GM19025 (cell line): ENCODE measurements at regions not wholly inside any gene's neighbourhood (a gene's known extent, or its start where the extent isn't known, plus 50 kb on each side); places are given as distances from the start of the nearest gene placed in this dataset.
"Not testable (repeated sequence)": the region's sequence is repeated elsewhere in the genome, so short reads cannot be mapped to it uniquely, and the experiment has no call there.

Experiments
- ATAC-seq: cut with Tn5 transposase; IDR thresholded peaks from one replicate; pipeline ENCODE4 v1.9.1; 2021; ENCODE audit warnings: mild to moderate bottlenecking, low read depth, moderate library complexity; ENCODE audit not compliant: unreplicated experiment

- not testable (repeated sequence) for ATAC-seq
Measured at GRCh38 chr16:51254390-51254789, 103.3 kb upstream of the SALL1 start.

- no peak for ATAC-seq
Measured at GRCh38 chr16:51248217-51248616, 97.1 kb upstream of the SALL1 start.

DNA sequence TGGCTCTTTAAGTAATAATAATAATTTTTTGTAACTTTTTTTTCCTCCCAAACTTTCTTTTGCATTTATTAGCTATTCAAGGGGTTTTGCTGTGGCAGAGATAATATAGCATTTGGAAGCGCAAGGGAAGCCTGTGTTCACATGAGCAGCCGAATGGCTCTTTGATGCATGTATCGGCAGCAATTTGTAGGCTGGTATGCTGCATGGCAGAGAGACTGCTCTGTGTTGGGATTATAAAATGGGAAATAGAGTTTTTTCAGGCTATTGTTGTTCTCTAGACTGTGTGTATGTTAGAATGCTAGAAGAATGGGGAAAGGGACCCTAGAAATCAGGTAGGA, 94.6 kb upstream of the SALL1 start:
- ATAC-seq = no peak

DNA sequence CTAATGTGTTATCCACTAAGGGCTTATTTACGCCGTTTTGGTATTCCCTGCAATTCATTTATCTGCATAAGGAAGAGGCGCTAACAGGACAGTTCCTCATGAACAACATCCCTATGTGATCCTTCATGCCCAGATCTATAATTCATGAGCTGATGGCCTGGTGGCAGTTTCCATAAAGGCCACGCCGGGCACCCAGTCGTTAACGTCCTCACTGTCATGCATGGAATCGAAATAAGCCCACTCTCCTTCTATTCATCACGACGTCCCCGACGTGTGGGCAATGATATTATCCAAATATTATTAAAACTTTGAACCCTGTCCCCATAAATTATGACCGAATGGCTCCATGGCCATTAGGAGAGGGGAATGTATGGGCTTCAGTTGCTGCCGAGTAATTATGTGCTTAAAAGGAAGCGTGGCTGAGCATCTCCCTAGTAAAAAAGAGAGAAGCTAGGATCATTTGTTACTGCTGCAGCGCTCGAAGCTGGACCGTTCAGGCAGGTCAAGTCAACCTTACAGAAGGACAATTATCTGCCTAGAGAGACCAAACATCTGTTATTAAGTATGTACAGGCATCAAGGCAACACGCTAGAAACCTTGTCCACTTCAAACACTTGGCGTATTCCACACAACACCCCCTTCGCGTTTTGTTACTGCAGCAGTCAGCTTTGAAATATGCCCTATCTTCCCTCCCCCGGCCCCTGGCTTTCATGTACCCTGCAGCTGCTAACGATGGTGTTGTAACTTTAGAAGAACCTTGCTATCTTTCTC, 94.0 kb upstream of the SALL1 start:
- no peak for ATAC-seq

DNA sequence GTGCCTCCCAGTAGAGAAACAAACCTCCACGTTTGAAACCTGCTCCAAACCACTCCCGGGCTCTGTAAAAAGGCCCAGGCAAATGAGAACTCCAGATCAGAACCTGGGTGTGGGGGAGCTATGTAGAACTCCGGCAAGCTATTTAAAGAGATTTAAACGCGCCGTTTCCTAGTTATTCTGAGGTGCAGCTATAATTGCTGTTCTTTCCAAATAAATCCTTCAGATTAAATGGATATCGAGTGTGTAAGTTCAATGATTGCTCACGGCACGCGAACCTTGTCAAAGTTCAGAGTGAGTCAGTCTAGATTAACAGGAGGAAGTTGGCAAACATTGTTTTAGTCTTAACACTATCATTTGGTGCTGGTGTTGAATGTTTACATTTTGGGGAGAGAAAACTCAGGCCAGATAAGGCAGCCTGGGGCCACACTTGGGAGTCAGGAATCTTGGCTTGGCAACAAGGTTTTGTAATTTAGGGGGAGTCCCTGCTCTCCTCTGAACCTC, 92.9 kb upstream of the SALL1 start:
- ATAC-seq = no peak

DNA sequence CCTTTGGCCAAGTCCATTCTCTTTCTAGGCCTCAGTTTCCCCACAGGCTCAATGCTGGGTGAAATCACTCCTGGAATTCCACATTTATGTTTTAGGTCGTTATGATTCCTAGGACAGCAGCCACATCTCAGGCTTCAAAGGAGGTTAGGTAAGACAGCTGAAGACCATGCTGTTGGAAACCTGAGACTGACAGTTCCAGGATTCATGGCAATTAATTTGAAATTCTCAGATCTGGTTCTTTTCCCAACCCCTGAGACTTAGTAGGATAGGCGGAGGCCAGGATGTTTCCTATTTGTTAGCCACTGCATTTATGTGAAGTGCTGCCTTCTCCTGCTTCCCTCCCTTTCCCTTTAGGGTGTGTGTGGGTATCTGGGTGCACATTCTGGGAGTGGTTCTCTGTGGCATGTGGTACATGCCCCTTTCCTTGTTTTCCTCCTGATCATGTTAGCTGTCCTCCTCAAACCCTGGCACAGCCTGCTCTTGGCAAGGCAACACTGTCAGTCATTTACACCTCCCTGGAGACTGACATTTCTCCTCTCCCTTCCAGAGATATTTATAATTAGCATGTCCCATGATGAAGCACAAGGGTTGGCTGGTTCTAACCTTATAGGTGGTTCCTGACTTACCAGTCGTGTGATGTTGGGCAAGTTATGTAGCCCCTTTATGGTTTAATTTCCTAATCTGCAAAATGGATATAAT, 91.4 kb upstream of the SALL1 start:
- ATAC-seq = no peak

DNA sequence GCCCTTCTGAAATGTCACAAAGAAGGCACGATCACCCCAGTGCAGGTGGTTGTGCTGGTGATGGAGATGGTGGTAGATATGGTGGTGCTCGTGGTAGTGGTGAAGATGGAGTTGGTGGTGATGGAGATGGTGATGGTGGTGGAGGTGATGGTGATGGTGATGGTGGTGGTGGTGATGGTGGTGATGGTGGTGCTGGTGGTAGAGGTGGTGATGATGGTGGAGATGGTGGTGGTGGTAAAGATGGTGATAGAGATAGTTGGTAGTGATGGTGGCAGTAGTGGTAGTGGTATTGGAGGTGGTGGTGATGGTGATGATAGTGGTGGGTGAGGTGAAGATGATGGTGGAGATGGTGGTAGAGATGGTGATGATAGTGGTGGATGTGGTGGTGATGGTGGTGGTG, 88.1 kb upstream of the SALL1 start:
- ATAC-seq = no peak

GRCh38 chr16:51237861-51238378, 86.8 kb upstream of the SALL1 start:
- no peak for ATAC-seq

- no peak for ATAC-seq
Measured at GRCh38 chr16:51237207-51237606, 86.1 kb upstream of the SALL1 start.

DNA sequence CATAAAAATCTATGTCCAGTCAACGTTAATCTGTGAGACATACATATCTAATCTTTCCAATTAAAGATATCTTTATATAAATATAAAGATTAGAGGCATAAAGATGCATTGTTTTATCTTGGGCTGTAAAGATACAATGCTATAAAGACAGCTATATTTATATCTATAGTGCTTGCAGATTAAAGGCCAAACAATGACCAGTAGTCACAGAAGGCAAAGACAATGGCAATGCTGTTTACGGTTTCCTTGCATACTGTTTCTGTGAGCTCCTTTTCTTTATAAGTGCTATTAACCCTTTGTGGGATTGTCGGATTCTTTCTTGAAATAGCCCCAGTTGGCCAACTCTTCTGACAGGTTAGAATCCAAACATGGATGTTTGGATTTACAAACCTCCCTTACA, 85.5 kb upstream of the SALL1 start:
- no peak for ATAC-seq

DNA sequence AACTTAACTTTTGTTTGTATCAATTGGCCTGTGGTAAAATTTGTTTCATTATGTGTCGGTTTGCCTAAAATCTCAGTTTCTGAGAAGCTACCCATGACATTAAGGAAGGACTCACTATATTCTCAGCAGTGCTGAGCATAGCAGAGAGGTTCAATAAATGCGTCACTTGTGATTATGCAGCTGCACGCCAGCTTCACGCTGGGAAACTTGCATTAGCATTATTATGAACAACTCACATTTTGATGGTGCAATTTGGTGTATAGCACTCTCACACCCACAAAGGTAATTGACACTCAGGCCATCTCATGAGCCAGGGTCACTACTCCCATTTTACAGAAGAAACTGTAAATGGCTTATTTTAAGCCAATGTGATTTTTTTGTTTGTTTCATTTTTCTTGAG, 80.6 kb upstream of the SALL1 start:
- no peak for ATAC-seq

- ATAC-seq = not testable (repeated sequence)
Measured at GRCh38 chr16:51230035-51230434, 79.0 kb upstream of the SALL1 start.

GRCh38 chr16:51228097-51228659, 77.1 kb upstream of the SALL1 start:
- no peak for ATAC-seq

- ATAC-seq = no peak
Measured at GRCh38 chr16:51225878-51226277, 74.8 kb upstream of the SALL1 start.

- no peak for ATAC-seq
Measured at GRCh38 chr16:51224317-51224716, 73.2 kb upstream of the SALL1 start.

- ATAC-seq = no peak
Measured at GRCh38 chr16:51222016-51222415, 70.9 kb upstream of the SALL1 start.

- no peak for ATAC-seq
Measured at GRCh38 chr16:51211148-51211547, 60.1 kb upstream of the SALL1 start.

DNA sequence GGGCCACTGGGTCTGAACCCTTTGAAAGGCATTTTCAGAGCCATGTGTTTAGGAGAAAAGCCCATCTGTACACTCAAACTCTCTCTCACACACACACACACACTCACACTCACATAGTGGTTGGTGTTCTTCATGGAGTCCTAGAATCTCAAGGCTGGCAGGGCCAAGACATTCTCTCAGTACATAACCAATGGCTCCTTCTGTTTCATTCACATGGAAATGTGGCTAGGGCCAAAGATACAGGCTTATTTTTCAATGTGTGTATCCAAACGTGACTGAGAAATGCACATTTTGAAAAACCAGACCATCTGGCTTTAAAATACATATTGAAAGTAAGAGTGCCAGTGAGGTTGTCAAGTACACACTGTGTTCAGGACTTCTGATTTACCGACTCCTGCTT, 59.0 kb upstream of the SALL1 start:
- ATAC-seq = no peak

DNA sequence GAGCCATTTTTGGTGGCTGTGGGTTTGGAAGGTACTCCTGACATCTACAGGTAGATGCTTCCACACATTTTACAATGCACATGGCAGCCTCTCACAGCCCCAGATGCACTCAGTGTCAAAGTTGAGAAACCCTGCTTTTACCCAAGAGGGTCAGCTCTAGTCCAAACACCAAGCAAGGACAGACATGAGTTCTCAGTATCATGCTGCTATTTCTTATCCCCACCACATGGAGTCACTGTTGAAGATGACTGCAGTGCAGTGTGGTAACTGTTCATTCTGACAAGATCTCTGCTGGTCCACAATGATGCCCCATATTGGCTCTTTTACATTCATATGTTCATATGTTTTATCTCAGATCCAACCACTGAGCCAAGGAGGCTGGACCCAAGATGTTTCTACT, 50.5 kb upstream of the SALL1 start:
- ATAC-seq = no peak
